Activated T-helper 2 cell treated with anti-CD3 and anti-CD28 coated beads, Interferon-gamma antibody, Interleukin-2, Interleukin-4, amounts not matched to agents 10 μg/mL and 5 μg/mL and 100 μg/mL, durations not matched to agents 14 hours and 24 hours and 36 hours (primary cell): ENCODE measurements at regions not wholly inside any gene's neighbourhood (a gene's known extent, or its start where the extent isn't known, plus 50 kb on each side); places are given as distances from the start of the nearest gene placed in this dataset.

ENCODE experiments used
- DNase-seq: peaks from one replicate; pipeline ENCODE4 v3.0.0; 2021; ENCODE audit warnings: low spot score
- H3K27ac Mint-ChIP-seq: one replicate; pipeline ENCODE4 v1.8.0; 2021; ENCODE audit warnings: mixed read lengths
- H3K27me3 Mint-ChIP-seq: one replicate; pipeline ENCODE4 v1.8.0; 2021; ENCODE audit warnings: low read depth, mixed read lengths
- H3K36me3 Mint-ChIP-seq: one replicate; pipeline ENCODE4 v1.8.0; 2021; ENCODE audit warnings: low read depth, mixed read lengths
- H3K4me1 Mint-ChIP-seq: one replicate; pipeline ENCODE4 v1.8.0; 2021; ENCODE audit warnings: low read depth, mixed read lengths
- H3K4me3 Mint-ChIP-seq: one replicate; pipeline ENCODE4 v1.8.0; 2021; ENCODE audit warnings: low read depth, mild to moderate bottlenecking, moderate library complexity, mixed read lengths
- H3K9me3 Mint-ChIP-seq: one replicate; pipeline ENCODE4 v1.8.0; 2021; ENCODE audit warnings: mixed read lengths
- intact Hi-C: fragments of 100-400 bp; cut with micrococcal nuclease; formaldehyde crosslinking; loops from one replicate; pipeline ENCODE4 v1.15.1; 2023

DNA sequence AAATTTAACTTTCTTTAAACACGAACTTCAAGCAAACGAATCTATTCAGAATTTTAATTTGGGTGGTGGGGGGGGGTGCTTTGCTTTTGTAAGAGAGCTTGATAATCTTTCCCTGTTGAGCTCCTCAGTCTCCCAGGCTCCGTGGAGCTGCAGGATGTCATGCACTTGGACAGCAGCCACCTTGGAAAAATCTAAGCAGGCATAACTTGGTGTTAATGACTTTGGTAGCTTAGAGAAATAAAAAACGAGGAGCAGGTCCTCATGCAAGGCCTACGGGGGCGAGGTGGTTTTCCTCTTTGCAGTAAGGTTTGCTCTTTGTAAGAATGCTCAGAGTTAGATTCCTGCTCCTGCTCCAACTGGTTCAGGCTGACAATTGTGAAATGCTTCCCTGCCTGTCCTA, 102.3 kb downstream of the EDN1 start:
- intact Hi-C loops, result no loop called here
- Mint-ChIP-seq H3K4me1 (no peaks in the 10 kb centered on the region), H3K36me3 (no peaks in the 10 kb centered on the region), H3K27me3 (peaks cover 4% of the 10 kb centered on the region), H3K27ac (no peak overlapping the region), H3K4me3 (no peak overlapping the region), H3K9me3 (no peaks in the 10 kb centered on the region)
- no peak for DNase-seq

DNA sequence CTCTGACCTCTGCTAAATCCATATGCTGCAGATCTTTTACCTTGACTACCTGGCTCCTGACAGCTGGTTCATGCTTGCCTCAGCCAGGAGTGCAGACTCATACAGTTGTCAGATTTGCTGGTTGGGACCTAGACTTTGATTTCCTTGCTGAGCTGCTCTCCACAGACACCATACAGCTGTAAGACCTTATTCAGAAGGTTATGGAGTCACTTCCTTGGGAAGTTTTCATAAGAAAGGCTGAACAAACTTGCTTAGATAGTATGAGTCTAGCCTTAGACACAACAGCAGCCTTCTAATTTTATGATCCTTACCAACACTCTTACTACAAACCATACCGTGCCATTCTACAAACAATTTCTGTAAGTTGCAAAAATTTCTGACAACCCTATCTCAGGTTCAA, 102.9 kb downstream of the EDN1 start:
- no peak overlapping the region for H3K4me3 Mint-ChIP-seq
- peaks cover 4% of the 10 kb centered on the region for H3K27me3 Mint-ChIP-seq
- no peaks in the 10 kb centered on the region for H3K9me3 Mint-ChIP-seq
- H3K36me3 Mint-ChIP-seq, result no peaks in the 10 kb centered on the region
- intact Hi-C loops, result no loop called here
- DNase-seq, result no peak
- H3K27ac Mint-ChIP-seq, result no peak overlapping the region
- H3K4me1 Mint-ChIP-seq, result no peaks in the 10 kb centered on the region

- Mint-ChIP-seq H3K4me1 (no peaks in the 10 kb centered on the region), H3K27me3 (peaks cover 4% of the 10 kb centered on the region), H3K4me3 (no peak overlapping the region), H3K36me3 (no peaks in the 10 kb centered on the region), H3K27ac (no peak overlapping the region), H3K9me3 (no peaks in the 10 kb centered on the region)
- intact Hi-C loops, result no loop called here
- DNase-seq, result no peak
These were observed 104.0 kb downstream of the EDN1 start for GRCh38 chr6:12394170-12394569.

DNA sequence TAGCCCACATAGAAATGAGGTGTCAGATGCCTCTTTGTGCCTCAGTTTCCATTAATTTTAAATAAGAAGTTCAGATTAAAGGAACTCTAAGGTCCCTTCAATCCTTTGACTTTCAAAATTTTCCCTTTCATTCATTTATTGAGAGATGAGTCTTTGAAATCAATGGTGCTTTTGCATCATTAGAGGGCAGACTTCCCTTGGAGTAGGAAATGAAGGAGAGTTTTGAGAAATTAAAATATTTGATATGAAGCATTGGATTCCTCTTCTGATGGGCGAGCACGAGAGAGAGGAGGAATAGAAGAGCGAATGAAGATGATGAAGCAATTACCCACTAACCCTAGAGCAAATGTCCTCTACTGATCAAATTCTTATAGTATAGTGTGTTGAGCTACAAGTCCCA, 105.7 kb downstream of the EDN1 start:
- H3K36me3 Mint-ChIP-seq, result no peaks in the 10 kb centered on the region
- DNase-seq, result no peak
- no peak overlapping the region for H3K27ac Mint-ChIP-seq
- H3K27me3 Mint-ChIP-seq, result peaks cover 8% of the 10 kb centered on the region
- intact Hi-C loops, result no loop called here
- no peak overlapping the region for H3K4me3 Mint-ChIP-seq
- no peaks in the 10 kb centered on the region for H3K9me3 Mint-ChIP-seq
- no peaks in the 10 kb centered on the region for H3K4me1 Mint-ChIP-seq

GRCh38 chr6:12401200-12401599, 111.0 kb downstream of the EDN1 start:
- DNase-seq, result no peak
- no peaks in the 10 kb centered on the region for H3K4me1 Mint-ChIP-seq
- no peak overlapping the region for H3K27ac Mint-ChIP-seq
- peaks cover 5% of the 10 kb centered on the region for H3K27me3 Mint-ChIP-seq
- no peaks in the 10 kb centered on the region for H3K9me3 Mint-ChIP-seq
- H3K4me3 Mint-ChIP-seq, result no peak overlapping the region
- no peaks in the 10 kb centered on the region for H3K36me3 Mint-ChIP-seq
- intact Hi-C loops, result no loop called here

GRCh38 chr6:12403201-12403826, 113.2 kb downstream of the EDN1 start:
- peaks cover 5% of the 10 kb centered on the region for H3K27me3 Mint-ChIP-seq
- no peak overlapping the region for H3K27ac Mint-ChIP-seq
- H3K9me3 Mint-ChIP-seq, result no peaks in the 10 kb centered on the region
- H3K36me3 Mint-ChIP-seq, result no peaks in the 10 kb centered on the region
- intact Hi-C loops, result no loop called here
- H3K4me1 Mint-ChIP-seq, result no peaks in the 10 kb centered on the region
- no peak for DNase-seq
- no peak overlapping the region for H3K4me3 Mint-ChIP-seq

GRCh38 chr6:12403947-12404647, 113.9 kb downstream of the EDN1 start:
- Mint-ChIP-seq H3K27ac (no peak overlapping the region), H3K36me3 (no peaks in the 10 kb centered on the region), H3K4me1 (no peaks in the 10 kb centered on the region), H3K4me3 (no peak overlapping the region), H3K27me3 (peaks cover 7% of the 10 kb centered on the region), H3K9me3 (no peaks in the 10 kb centered on the region)
- intact Hi-C loops, result no loop called here
- no peak for DNase-seq

GRCh38 chr6:12404651-12405050, 114.5 kb downstream of the EDN1 start:
- no peaks in the 10 kb centered on the region for H3K4me1 Mint-ChIP-seq
- H3K27me3 Mint-ChIP-seq, result peaks cover 6% of the 10 kb centered on the region
- no peak for DNase-seq
- H3K36me3 Mint-ChIP-seq, result no peaks in the 10 kb centered on the region
- H3K27ac Mint-ChIP-seq, result no peak overlapping the region
- H3K9me3 Mint-ChIP-seq, result no peaks in the 10 kb centered on the region
- no peak overlapping the region for H3K4me3 Mint-ChIP-seq
- intact Hi-C loops, result no loop called here

DNA sequence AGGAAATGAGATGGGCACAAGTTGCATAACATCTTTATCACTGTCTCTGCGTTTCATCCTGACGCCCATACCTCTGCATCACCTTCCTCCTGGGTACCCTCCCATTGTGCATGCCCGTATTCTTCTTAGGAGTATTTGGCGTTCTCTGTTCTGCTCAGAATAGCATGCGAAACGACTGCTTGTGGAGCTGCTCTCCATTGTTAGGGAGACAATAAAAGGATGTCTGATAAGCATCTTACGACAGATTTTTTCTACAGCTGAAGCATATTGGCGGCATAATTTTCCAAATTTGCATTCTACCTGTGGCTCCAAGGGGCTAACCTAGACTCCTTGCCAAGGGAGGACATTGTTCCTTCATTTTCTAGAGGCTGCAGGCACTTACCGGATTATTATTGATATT, 118.6 kb downstream of the EDN1 start:
- no peak overlapping the region for H3K27ac Mint-ChIP-seq
- no peak overlapping the region for H3K4me3 Mint-ChIP-seq
- intact Hi-C loops, result no loop called here

GRCh38 chr6:12410946-12411345, 120.8 kb downstream of the EDN1 start:
- H3K27me3 Mint-ChIP-seq, result peaks cover 2% of the 10 kb centered on the region
- no peaks in the 10 kb centered on the region for H3K4me1 Mint-ChIP-seq
- no peaks in the 10 kb centered on the region for H3K9me3 Mint-ChIP-seq
- H3K36me3 Mint-ChIP-seq, result no peaks in the 10 kb centered on the region
- no peak overlapping the region for H3K4me3 Mint-ChIP-seq
- no peak overlapping the region for H3K27ac Mint-ChIP-seq
- no peak for DNase-seq
- intact Hi-C loops, result no loop called here

More for the DNA sequence above, 118.6 kb downstream of the EDN1 start:
- no peaks in the 10 kb centered on the region for H3K9me3 Mint-ChIP-seq
- H3K36me3 Mint-ChIP-seq, result no peaks in the 10 kb centered on the region
- no peaks in the 10 kb centered on the region for H3K4me1 Mint-ChIP-seq
- H3K27me3 Mint-ChIP-seq, result peaks cover 2% of the 10 kb centered on the region
- no peak for DNase-seq

DNA sequence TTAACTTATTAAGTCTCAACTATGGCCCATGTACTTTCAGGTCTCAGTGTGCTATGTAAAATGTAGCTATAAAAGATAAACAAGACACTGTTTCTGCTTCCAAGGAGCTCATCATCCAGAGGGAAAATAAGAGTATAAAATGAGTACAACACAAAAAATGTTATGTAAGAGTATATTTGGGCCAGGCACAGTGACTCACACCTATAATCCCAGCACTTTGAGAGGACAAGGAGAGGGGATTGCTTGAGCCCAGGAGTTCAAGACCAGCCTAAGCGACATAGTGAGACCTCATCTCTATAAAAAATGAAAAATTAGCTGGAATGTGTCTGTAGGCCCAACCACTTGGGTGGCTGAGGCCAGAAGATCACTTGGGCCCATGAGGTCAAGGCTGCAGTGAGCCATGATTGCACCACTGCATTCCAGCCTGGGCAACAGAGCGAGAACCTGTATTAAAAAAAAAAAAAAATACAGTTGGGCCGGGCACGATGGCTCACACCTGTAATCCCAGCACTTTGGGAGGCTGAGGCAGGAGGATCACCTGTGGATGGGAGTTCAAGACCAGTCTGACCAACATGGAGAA, 124.0 kb downstream of the EDN1 start:
- Mint-ChIP-seq H3K4me1 (no peaks in the 10 kb centered on the region), H3K27me3 (peaks cover 2% of the 10 kb centered on the region), H3K9me3 (no peaks in the 10 kb centered on the region), H3K36me3 (no peaks in the 10 kb centered on the region), H3K4me3 (no peak overlapping the region), H3K27ac (no peak overlapping the region)
- no peak for DNase-seq
- intact Hi-C loops, result no loop called here

GRCh38 chr6:12415980-12416598, 125.9 kb downstream of the EDN1 start:
- H3K4me1 Mint-ChIP-seq, result no peaks in the 10 kb centered on the region
- no peak for DNase-seq
- H3K4me3 Mint-ChIP-seq, result no peak overlapping the region
- H3K27me3 Mint-ChIP-seq, result peaks cover 2% of the 10 kb centered on the region
- no peaks in the 10 kb centered on the region for H3K9me3 Mint-ChIP-seq
- intact Hi-C loops, result no loop called here
- H3K36me3 Mint-ChIP-seq, result no peaks in the 10 kb centered on the region
- no peak overlapping the region for H3K27ac Mint-ChIP-seq

DNA sequence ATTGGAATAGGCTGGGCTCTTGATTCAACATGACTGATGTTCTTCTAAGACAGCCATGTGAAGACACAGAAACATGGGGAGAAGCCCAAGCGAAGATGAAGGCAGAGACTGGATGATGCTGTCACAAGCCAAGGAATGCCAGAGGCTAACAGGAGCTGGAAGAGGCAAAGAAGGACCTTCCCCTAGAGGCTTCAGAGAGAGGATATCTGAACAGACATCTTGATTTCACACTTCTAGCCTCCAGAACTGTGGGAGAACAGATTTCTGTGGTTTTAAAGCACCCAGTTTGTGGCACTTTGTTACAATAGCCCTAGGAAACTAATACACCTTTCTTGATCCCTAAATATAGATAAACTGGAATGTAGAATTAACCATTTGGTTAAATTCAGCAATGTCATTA, 127.0 kb downstream of the EDN1 start:
- Mint-ChIP-seq H3K27ac (no peak overlapping the region), H3K4me1 (no peaks in the 10 kb centered on the region), H3K4me3 (no peak overlapping the region), H3K27me3 (peaks cover 2% of the 10 kb centered on the region), H3K36me3 (no peaks in the 10 kb centered on the region), H3K9me3 (no peaks in the 10 kb centered on the region)
- no peak for DNase-seq
- intact Hi-C loops, result no loop called here
